HG02973 (cell line): ENCODE measurements at regions not wholly inside any gene's neighbourhood (a gene's known extent, or its start where the extent isn't known, plus 50 kb on each side); places are given as distances from the start of the nearest gene placed in this dataset.
"Not testable (repeated sequence)": the region's sequence is repeated elsewhere in the genome, so short reads cannot be mapped to it uniquely, and the experiment has no call there.

ENCODE experiments used
- ATAC-seq: cut with Tn5 transposase; IDR thresholded peaks from one replicate; pipeline ENCODE4 v1.9.1; 2021; ENCODE audit warnings: moderate library complexity; ENCODE audit not compliant: unreplicated experiment

DNA sequence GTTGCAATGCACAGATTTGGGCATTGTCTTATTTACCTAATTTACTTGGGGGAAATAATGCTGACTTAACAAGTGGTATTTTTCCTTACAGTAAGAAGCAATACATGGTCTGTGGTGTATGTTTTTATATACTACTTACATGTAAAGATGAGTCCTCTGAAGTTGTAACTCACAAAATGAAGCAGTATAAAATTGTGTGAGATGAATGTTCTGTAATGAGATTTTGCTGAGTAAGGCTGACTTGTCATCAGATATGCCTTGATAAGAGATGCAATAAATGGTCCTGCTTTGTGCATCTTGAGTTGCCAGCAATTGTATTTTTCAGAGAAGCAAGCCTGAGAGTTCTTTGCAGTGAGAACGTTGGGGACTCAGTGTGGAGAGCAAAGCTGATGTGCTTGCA, 92.2 kb upstream of the GNAQ start:
- ATAC-seq: no peak

DNA sequence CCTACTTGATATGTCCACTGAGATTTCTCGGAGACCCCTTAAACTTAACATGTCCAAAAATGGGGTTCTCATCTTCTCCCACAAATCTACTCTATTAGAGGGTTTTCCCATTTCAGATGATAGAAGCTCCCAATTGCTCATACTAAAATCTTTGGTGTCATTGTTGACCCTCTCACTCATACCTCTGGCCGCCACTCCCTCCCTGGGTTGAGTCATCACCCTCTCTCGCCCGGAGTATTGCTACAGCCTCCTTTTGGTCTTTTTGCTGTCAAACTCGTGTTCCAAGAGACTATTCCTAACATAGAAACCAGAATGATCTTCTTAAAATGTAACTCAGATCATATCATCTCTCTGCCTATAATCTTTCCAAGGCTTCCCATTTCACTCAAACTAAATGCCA, 91.0 kb upstream of the GNAQ start:
- no peak for ATAC-seq

DNA sequence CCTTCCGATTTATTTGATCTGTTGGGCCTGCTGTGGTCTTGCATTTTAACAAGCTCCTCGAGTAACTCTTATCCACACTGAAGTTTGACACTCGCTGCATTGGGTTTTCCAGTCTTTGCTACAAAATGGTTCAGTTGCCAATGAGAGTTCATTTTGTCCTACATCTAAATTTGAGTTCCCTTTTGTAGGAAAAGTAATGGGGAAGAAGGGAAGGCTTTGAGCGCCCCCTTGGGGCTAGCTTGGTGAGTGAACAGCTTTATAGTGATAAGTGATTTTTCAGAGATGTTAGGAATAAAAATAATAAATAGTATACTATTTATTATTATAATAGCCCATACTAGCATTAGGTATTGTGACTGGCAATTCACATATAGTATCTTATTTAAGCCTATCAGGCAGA, 89.9 kb upstream of the GNAQ start:
- no peak for ATAC-seq

DNA sequence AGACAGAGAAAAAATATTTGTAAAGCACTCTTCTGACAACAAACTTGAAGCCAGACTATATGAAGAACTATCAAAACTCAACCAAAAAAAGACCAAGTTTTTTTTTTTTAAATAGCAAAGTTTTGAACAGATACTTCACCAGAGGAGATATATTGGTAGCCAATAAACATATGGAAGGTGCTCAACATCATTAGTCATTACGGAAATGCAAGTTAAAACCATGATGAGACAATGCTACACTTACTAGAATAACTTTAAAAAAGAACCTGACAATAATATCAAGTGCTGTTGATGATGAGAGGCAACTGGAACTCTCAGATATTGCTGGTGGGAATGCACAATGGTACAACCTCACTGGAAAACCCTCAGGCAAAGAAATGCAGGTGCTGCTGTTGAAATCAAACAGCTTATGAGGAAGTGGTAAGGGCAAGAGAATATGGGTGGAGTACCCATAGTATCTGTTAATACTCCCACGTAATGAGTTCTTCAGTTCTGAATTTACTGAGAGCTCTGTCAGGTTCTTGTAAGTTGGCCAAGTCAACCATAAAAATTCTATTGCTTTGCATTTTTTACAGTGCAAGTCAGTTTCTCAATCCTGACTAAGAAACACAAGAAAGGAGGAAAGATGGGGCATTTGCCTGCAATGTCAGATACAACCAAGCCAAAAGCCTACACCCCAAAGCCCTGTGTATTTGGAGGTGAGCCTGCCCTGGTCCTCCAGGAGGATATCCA, 87.3 kb upstream of the GNAQ start:
- ATAC-seq: peak; percentile 95

DNA sequence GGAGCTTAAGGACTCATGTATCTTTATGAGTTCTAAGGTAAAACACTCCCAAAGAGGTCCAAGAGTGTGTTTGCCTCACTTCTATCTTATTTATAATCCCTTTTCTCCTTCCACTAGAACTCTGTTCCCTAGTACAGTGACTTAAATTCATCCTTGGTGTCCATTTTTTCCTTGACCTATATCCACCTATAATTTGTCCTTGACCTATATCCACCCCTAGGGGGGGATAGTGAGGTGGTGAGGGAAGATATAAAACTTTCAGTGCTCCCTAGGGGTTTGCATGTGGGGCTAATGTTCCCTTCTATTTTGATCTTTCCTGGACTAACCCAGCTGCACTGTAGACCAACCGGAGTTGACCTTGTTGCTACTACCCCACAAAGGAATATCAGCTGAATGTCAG, 83.5 kb upstream of the GNAQ start:
- ATAC-seq: no peak

DNA sequence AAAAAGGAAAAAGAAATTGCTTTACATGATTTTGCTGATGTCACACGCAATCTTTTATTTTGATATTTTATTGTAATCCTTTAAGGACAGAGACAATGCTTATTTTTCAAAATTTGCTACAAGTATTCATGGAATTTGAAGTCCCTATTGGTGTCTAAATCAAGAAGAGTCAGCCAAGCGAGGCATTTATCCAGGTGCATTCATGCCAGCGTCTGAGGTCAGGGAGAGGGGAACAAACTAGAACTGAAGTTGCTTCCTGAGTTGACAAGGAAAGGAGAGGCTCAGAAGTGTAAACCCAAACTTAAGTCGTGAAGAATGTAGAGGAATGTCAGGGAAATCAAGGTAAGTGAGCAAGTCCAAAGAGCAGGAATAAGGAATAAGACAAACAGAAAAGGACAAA, 83.0 kb upstream of the GNAQ start:
- ATAC-seq: no peak

DNA sequence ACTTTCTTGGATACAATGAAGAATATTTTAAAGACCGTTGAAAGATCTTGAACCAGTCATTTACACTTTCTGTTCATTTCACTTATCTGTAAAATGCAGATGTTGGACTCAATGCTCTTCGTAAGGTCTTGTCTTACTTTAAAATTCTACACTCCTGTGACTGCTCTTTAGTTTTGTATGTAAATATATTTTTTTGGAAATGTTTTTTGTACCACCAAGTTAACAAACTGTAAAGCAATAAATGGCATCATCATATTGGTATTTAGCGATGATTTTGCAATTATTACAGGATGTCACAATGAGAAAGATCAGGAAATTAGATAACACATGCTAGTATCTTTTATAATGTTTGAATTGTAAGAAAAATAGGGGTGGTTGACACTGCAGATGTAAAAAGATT, 80.8 kb upstream of the GNAQ start:
- ATAC-seq: no peak

DNA sequence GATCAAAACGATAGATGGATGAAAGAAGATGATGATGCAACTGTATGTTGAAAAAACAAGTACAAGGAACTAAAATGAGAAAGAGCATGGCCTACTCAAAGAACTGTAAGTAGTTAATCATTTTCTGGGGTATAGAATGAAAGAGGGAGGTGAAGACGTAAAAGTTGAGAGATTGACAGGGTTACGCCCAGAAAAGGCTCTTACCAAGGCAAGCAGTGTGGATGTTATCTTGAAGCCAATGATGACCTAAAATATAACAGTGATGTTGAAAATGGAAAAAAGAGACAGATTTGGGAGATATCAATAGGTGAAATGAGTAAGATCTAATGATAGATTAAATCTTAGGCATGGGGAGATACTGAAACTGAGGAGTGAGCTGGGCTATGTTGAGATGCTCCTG, 80.4 kb upstream of the GNAQ start:
- ATAC-seq: no peak

DNA sequence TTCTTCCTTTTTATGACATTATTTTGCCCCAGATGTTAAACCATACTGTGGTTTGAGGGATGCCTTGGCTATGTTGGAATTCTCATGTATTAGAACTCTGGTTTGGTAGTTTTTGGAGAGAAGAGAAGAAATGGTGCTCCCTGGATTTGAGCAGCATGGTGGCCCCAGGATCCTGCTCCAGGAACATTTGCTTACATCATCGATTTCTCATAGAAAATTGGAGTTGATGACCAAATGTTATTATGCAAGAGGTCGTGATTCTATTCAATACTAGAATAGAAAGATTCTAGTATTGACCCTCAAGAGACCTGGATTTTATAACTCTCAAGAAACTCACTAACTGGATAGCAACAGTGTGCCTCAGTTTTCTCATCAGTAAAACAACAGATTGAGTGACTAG, 77.5 kb upstream of the GNAQ start:
- ATAC-seq: no peak

DNA sequence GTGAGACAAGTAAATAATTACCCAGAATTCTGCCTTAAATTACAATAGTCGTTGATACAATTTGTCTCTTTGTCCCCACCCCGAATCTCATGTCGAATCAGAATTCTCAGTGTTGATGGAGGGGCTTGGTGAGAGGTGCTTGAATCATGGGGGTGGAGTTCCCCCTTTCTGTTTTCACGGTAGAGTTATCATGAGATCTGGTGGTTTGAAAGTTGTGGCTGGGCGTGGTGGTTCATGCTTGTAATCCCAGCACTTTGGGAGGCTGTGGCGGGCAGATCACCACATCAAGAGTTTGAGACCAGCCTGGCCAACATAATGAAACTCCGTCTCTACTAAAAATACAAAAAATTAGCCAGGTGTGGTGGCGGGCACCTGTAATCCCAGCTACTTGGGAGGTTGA, 75.0 kb upstream of the GNAQ start:
- ATAC-seq: not testable (repeated sequence)

DNA sequence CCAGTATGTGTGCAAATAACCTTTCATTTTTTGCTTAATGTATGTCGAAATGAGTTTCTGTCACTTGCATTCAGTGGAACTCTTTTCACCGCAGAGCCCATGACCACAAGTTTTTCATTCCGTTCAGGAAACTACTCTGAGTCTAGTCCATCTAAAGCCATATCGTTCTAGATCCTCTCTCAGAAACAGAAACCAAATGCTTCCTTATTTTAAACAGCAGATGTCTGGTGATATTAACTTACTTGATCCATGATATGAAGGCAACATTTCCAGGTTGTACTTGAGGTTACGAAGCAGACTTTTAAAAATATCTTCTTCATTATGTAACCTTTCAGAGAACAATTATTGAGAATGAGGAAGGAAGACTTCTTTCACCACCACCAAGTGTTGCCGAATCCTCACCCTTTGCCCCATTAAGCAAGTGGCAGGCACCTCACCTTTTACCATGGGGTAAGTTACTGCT, 72.4 kb upstream of the GNAQ start:
- peak; percentile 74 for ATAC-seq

DNA sequence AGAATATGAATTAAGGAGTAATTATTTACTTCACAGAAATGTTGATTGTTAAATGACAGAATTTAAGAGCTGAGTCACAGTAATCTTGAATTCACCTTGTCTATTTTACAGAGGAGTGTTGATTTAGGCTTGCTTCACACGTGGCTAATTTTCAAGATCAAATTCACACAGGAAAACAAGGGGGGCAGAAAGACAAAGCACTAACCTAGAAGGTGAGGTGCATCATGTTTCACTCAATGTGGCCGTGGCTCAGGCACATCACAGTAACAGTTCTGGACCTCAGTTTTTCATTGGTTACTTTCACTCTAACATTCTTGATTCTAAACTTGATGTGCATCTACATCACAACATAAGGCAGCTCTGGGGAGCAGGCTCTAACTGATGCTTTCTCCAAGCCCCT, 69.6 kb upstream of the GNAQ start:
- no peak for ATAC-seq

DNA sequence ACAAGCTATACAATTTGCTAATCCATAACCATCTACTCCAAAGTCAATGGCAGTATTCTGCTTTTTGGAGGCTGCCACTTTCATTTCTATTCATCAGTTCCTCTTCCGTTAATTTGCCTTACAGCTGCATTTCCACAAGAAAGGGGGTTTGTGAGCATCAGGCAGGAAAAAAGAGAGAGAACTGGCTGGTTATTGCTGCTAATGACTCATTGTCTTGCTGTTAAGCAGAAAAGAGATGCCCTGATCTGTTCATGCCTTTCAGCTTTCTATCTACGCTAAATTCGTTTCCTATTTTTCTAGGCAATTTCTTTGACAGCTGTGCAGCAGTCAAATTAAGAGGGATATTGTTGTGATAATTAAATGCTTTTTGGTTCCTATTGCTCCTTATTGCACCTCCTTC, 65.9 kb upstream of the GNAQ start:
- ATAC-seq: no peak

DNA sequence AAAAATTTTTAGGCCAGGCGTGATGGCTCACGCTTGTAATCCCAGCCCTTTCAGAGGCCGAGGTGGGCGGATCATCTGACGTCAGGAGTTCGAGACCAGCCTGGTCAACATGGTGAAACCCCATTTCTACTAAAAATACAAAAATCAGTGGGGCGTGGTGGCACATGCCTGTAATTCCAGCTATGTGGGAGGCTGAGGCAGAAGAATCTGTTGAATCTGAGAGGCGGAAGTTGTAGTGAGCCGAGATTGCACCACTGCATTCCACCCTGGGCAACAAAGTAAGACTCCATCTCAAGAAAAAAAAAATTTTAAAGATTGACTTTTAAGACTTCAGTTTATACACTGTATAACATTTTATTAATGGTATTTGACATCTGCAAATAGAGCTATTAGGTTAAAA, 60.1 kb upstream of the GNAQ start:
- ATAC-seq: no peak

DNA sequence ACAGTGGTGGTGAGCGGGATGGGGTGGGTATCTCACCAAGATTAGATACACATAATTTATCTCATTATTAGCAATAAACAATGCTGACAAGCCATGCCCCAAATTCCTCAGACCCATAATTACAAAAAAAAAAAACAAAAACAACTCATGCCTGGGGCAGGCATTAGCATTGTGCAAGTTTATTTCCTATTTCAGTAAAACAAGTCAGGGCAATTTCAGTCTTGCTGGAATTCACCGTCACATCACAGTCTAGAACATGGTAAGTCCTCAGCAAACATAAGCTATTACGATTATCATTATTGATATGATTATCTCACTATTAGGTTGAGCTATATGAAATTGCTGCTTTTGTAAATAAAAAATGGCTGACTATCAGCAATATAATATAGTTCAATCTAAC, 57.5 kb upstream of the GNAQ start:
- ATAC-seq: no peak

DNA sequence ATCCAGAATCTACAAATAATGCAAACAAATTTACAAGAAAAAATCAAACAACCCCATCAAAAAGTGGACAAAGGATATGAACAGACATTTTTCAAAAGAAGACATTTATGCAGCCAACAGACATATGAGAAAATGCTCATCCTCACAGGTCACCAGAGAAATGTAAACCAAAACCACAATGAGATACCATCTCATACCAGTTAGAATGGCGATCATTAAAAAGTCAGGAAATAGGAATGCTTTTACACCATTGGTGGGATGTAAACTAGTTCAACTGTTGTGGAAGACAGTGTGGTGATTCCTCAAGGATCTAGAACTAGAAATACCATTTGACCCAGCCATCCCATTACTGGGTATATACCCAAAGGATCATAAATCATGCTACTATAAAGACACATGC, 56.6 kb upstream of the GNAQ start:
- ATAC-seq: not testable (repeated sequence)
